ENCODE measurements at regions not wholly inside any gene's neighbourhood (a gene's known extent, or its start where the extent isn't known, plus 50 kb on each side); places are given as distances from the start of the nearest gene placed in this dataset.

DNA sequence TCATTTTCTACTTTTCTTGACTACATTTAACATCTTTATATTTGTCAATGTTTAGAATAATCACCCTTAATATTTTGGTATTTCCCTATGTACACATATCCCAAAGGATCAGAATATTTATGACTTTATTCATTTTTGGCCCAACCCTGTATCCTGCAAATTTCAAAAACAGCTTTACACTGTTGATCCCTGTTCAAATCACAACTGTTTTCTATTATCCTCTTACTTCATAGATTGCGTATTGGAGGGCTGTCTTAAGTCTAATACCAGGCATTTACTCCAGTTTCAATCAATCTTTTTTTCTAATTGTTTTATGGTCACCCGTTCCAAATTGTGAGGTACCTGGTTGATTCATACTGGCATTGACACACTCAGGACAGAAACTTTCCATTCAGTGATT, 107.9 kb downstream of the RPL22L1 start:
- CTCF ChIA-PET: no interaction called here
- Histone ChIP-seq H3K27ac (ENCODE audit: low read length in 2 of 2) (no peak overlapping the region), H3K4me1 (ENCODE audit: control insufficient read depth in 2 of 2, insufficient read depth in 2 of 2, low read length in 2 of 2) (no peaks in the 10 kb centered on the region), H3K4me3 (ENCODE audit: control extremely low read depth in 1 of 5, extremely low read depth in 1 of 5, insufficient read depth in 1 of 5, low read depth in 2 of 5, low read length in 4 of 5) (no peak overlapping the region), H3K4me2 (replicated peaks; ENCODE audit: low read depth, low read length, poor library complexity, severe bottlenecking) (no peak overlapping the region), H3K36me3 (replicated peaks in 1 of 2; ENCODE audit: control extremely low read depth in 1 of 2, control insufficient read depth in 1 of 2, extremely low read depth in 1 of 2, insufficient read depth in 2 of 2, low read length in 1 of 2) (no peaks in the 10 kb centered on the region), H3K27me3 (replicated peaks in 1 of 4; ENCODE audit: control extremely low read depth in 1 of 4, control insufficient read depth in 3 of 4, insufficient read depth in 4 of 4, low read length in 3 of 4) (peaks cover 0 to 2% (median under 1%) of the 10 kb centered on the region in 4 experiments), H3K9me3 (ENCODE audit: control extremely low read depth in 1 of 3, control insufficient read depth in 2 of 3, insufficient read depth in 1 of 3, low read length in 2 of 3) (no peaks in the 10 kb centered on the region), H3K9ac (ENCODE audit: low read length) (no peak overlapping the region), H3K79me2 (ENCODE audit: control insufficient read depth, insufficient read depth, low read length) (no peaks in the 10 kb centered on the region), H2AFZ (ENCODE audit: insufficient read depth, low read depth, low read length, poor library complexity, severe bottlenecking) (no peak overlapping the region), H4K20me1 (ENCODE audit: control insufficient read depth, insufficient read depth, low read length, poor library complexity, severe bottlenecking) (no peaks in the 10 kb centered on the region)
- Mint-ChIP-seq H3K9me3 (ENCODE audit: insufficient read depth) (no peaks in the 10 kb centered on the region), H3K27me3 (peaks cover 21% of the 10 kb centered on the region), H3K4me1 (no peaks in the 10 kb centered on the region), H3K27ac (no peak overlapping the region), H3K4me3 (no peak overlapping the region)
- POLR2A ChIA-PET: no interaction called here
- DNase-seq (no peak), ATAC-seq (ENCODE audit: low read depth) (no peak)
- intact Hi-C loops (cut with micrococcal nuclease): no loop called here
- TF ChIP-seq EZH2 (IDR thresholded peaks at IDR 0.05; ENCODE audit: borderline replicate concordance, insufficient read depth, low read depth, low read length, poor library complexity, severe bottlenecking): no peak
- TF ChIP-seq, protein P1, sequence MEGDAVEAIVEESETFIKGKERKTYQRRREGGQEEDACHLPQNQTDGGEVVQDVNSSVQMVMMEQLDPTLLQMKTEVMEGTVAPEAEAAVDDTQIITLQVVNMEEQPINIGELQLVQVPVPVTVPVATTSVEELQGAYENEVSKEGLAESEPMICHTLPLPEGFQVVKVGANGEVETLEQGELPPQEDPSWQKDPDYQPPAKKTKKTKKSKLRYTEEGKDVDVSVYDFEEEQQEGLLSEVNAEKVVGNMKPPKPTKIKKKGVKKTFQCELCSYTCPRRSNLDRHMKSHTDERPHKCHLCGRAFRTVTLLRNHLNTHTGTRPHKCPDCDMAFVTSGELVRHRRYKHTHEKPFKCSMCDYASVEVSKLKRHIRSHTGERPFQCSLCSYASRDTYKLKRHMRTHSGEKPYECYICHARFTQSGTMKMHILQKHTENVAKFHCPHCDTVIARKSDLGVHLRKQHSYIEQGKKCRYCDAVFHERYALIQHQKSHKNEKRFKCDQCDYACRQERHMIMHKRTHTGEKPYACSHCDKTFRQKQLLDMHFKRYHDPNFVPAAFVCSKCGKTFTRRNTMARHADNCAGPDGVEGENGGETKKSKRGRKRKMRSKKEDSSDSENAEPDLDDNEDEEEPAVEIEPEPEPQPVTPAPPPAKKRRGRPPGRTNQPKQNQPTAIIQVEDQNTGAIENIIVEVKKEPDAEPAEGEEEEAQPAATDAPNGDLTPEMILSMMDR (IDR thresholded peaks at IDR 0.05): no peak
- no CpG with 5 or more reads among the region's 2 CpGs for WGBS (ENCODE audit: insufficient coverage)

DNA sequence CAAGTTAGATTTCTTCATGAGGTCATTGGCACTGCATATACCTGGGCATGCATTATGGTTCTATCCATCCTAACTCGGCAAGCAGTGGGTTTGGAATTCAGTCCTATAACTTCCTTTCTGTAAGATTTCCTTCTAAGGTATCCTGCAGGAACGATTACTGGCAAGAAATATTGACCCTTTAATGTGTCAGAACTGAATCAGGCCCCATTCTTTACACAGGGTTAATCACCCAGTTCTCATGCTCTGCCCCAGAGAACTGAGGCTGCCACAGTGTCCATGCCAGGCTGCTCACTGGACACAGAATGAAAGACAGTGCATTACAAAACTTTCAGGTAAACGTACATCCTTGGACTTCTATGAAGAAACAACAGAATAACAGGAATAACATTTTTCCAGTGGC, 108.9 kb downstream of the RPL22L1 start:
- no peaks in the 10 kb centered on the region for H3K4me1 Mint-ChIP-seq
- Histone ChIP-seq H3K27ac (ENCODE audit: low read length in 2 of 2) (no peak overlapping the region), H3K4me2 (replicated peaks; ENCODE audit: low read depth, low read length, poor library complexity, severe bottlenecking) (no peak overlapping the region), H3K4me3 (ENCODE audit: control extremely low read depth in 1 of 5, extremely low read depth in 1 of 5, insufficient read depth in 1 of 5, low read depth in 2 of 5, low read length in 4 of 5) (no peak overlapping the region), H3K79me2 (ENCODE audit: control insufficient read depth, insufficient read depth, low read length) (no peaks in the 10 kb centered on the region), H4K20me1 (ENCODE audit: control insufficient read depth, insufficient read depth, low read length, poor library complexity, severe bottlenecking) (no peaks in the 10 kb centered on the region), H3K27me3 (replicated peaks in 1 of 4; ENCODE audit: control extremely low read depth in 1 of 4, control insufficient read depth in 3 of 4, insufficient read depth in 4 of 4, low read length in 3 of 4) (no peaks in the 10 kb centered on the region), H3K4me1 (ENCODE audit: control insufficient read depth in 2 of 2, insufficient read depth in 2 of 2, low read length in 2 of 2) (no peaks in the 10 kb centered on the region), H3K36me3 (replicated peaks in 1 of 2; ENCODE audit: control extremely low read depth in 1 of 2, control insufficient read depth in 1 of 2, extremely low read depth in 1 of 2, insufficient read depth in 2 of 2, low read length in 1 of 2) (no peaks in the 10 kb centered on the region), H3K9me3 (ENCODE audit: control extremely low read depth in 1 of 3, control insufficient read depth in 2 of 3, insufficient read depth in 1 of 3, low read length in 2 of 3) (no peaks in the 10 kb centered on the region), H2AFZ (ENCODE audit: insufficient read depth, low read depth, low read length, poor library complexity, severe bottlenecking) (no peak overlapping the region), H3K9ac (ENCODE audit: low read length) (no peak overlapping the region)
- no peak overlapping the region for H3K4me3 Mint-ChIP-seq
- DNase-seq (no peak), ATAC-seq (ENCODE audit: low read depth) (no peak)
- ChIA-PET POLR2A (no interaction called here), CTCF (no interaction called here)
- no peak for TF ChIP-seq EZH2 (IDR thresholded peaks at IDR 0.05; ENCODE audit: borderline replicate concordance, insufficient read depth, low read depth, low read length, poor library complexity, severe bottlenecking)
- TF ChIP-seq, protein P1 (IDR thresholded peaks at IDR 0.05): no peak
- H3K27me3 Mint-ChIP-seq: peaks cover 14% of the 10 kb centered on the region
- 73% methylated on average over 2 of the region's 3 CpGs for WGBS (ENCODE audit: insufficient coverage)
- H3K27ac Mint-ChIP-seq: no peak overlapping the region
- no peaks in the 10 kb centered on the region for H3K9me3 Mint-ChIP-seq (ENCODE audit: insufficient read depth)
- intact Hi-C loops (cut with micrococcal nuclease): no loop called here
